ENCODE measurements at regions not wholly inside any gene's neighbourhood (a gene's known extent, or its start where the extent isn't known, plus 50 kb on each side); places are given as distances from the start of the nearest gene placed in this dataset.

- ChIA-PET POLR2A (no interaction called here), CTCF (no interaction called here)
These were observed 113.7 kb upstream of the KLHL29 start for GRCh38 chr2:23271230-23271629.

GRCh38 chr2:23273786-23274185 is 111.2 kb upstream of the KLHL29 start:
- no peak for TF ChIP-seq CTCF (IDR thresholded peaks at IDR 0.05; ENCODE audit: insufficient read depth, low read length, missing control alignments)
- H3K4me3 ChIP-seq (ENCODE audit: low read depth, low read length) = no peak overlapping the region
- CTCF ChIA-PET = no interaction called here
- DNase-seq (ENCODE audit: low read depth, low spot score) = no peak
- POLR2A ChIA-PET = no interaction called here

More at GRCh38 chr2:23271230-23271629, 113.7 kb upstream of the KLHL29 start:
- no peak for TF ChIP-seq CTCF (IDR thresholded peaks at IDR 0.05; ENCODE audit: insufficient read depth, low read length, missing control alignments)
- H3K4me3 ChIP-seq (ENCODE audit: low read depth, low read length) = no peak overlapping the region
- DNase-seq (ENCODE audit: low read depth, low spot score) = no peak

GRCh38 chr2:23280401-23280800 is 104.6 kb upstream of the KLHL29 start:
- TF ChIP-seq CTCF (IDR thresholded peaks at IDR 0.05; ENCODE audit: insufficient read depth, low read length, missing control alignments) = no peak
- no peak for DNase-seq (ENCODE audit: low read depth, low spot score)
- POLR2A ChIA-PET = no interaction called here
- CTCF ChIA-PET = interaction anchor here (0.9 kb wide), 1 partner anchor 9 kb away, joined by 3 read pairs; no protein-coding TSS in a partner anchor
- no peak overlapping the region for H3K4me3 ChIP-seq (ENCODE audit: low read depth, low read length)

- H3K4me3 ChIP-seq (ENCODE audit: low read depth, low read length) = no peak overlapping the region
- no peak for TF ChIP-seq CTCF (IDR thresholded peaks at IDR 0.05; ENCODE audit: insufficient read depth, low read length, missing control alignments)
- ChIA-PET POLR2A (no interaction called here), CTCF (interaction anchor here (1.7 kb wide), 1 partner anchor 67 kb away, joined by 6 read pairs; no protein-coding TSS in a partner anchor)
- no peak for DNase-seq (ENCODE audit: low read depth, low spot score)
These were observed 101.3 kb upstream of the KLHL29 start for GRCh38 chr2:23283653-23284052.

GRCh38 chr2:23285091-23285800 is 99.7 kb upstream of the KLHL29 start:
- ChIA-PET POLR2A (no interaction called here), CTCF (interaction anchor here (1.4 to 3.3 kb wide), 3 partner anchors 16 to 66 kb away, joined by 6 to 12 read pairs (median 6); no protein-coding TSS in a partner anchor)
- no peak for TF ChIP-seq CTCF (IDR thresholded peaks at IDR 0.05; ENCODE audit: insufficient read depth, low read length, missing control alignments)
- no peak overlapping the region for H3K4me3 ChIP-seq (ENCODE audit: low read depth, low read length)
- DNase-seq (ENCODE audit: low read depth, low spot score) = no peak

- H3K4me3 ChIP-seq (ENCODE audit: low read depth, low read length) = no peak overlapping the region
- no peak for DNase-seq (ENCODE audit: low read depth, low spot score)
- ChIA-PET CTCF (interaction anchor here (1.3 to 3.3 kb wide), 4 partner anchors 12 to 87 kb away, joined by 3 to 12 read pairs (median 6); no protein-coding TSS in a partner anchor), POLR2A (interaction anchor here (0.7 to 1.4 kb wide), 2 partner anchors 12 to 241 kb away, joined by 4 to 6 read pairs; no protein-coding TSS in a partner anchor)
- TF ChIP-seq CTCF (IDR thresholded peaks at IDR 0.05; ENCODE audit: insufficient read depth, low read length, missing control alignments) = no peak
These were observed 98.8 kb upstream of the KLHL29 start for GRCh38 chr2:23286031-23286757.

Data from AG04449 (cell line).